Right forelimb (tissue), 1 donor: ENCODE measurements at regions not wholly inside any gene's neighbourhood (a gene's known extent, or its start where the extent isn't known, plus 50 kb on each side); places are given as distances from the start of the nearest gene placed in this dataset.
A peak's percentile ranks its signal among the peaks of the same experiment; 100 is the strongest.
"Not testable (repeated sequence)": the region's sequence is repeated elsewhere in the genome, so short reads cannot be mapped to it uniquely, and the experiment has no call there.

Experiments used
- DNase-seq: peaks from one replicate; pipeline ENCODE4 v3.0.0-alpha.2; 2018

- peak; percentile 32 for DNase-seq
Measured at GRCh38 chr10:124324451-124324850, 94.3 kb downstream of the OAT start.

GRCh38 chr10:124323806-124324205, 94.9 kb downstream of the OAT start:
- peak; percentile 31 for DNase-seq

- peak; percentile 41 for DNase-seq
Measured at GRCh38 chr10:124323111-124323725, 95.5 kb downstream of the OAT start.

- peak; percentile 30 for DNase-seq
Measured at GRCh38 chr10:124322191-124322980, 96.3 kb downstream of the OAT start.

GRCh38 chr10:124321433-124322089, 97.2 kb downstream of the OAT start:
- DNase-seq, result peak; percentile 23

GRCh38 chr10:124320778-124321432, 97.8 kb downstream of the OAT start:
- peak; percentile 35 for DNase-seq

GRCh38 chr10:124319926-124320391, 98.8 kb downstream of the OAT start:
- DNase-seq, result peak; percentile 33

- DNase-seq, result not testable (repeated sequence)
Measured at GRCh38 chr10:124319520-124319919, 99.2 kb downstream of the OAT start.

GRCh38 chr10:124318811-124319210, 99.9 kb downstream of the OAT start:
- DNase-seq, result peak; percentile 11

- DNase-seq, result no peak
Measured at GRCh38 chr10:124318076-124318475, 100.6 kb downstream of the OAT start.

GRCh38 chr10:124316326-124316725, 102.4 kb downstream of the OAT start:
- DNase-seq, result peak; percentile 18

- peak; percentile 28 for DNase-seq
Measured at GRCh38 chr10:124315591-124316270, 103.0 kb downstream of the OAT start.

- DNase-seq, result peak; percentile 26
Measured at GRCh38 chr10:124313374-124313773, 105.3 kb downstream of the OAT start.

GRCh38 chr10:124308811-124309210, 109.9 kb downstream of the OAT start:
- DNase-seq, result peak; percentile 19

GRCh38 chr10:124308056-124308645, 110.6 kb downstream of the OAT start:
- DNase-seq, result peak; percentile 37

GRCh38 chr10:124307591-124307990, 111.1 kb downstream of the OAT start:
- DNase-seq, result peak; percentile 46

- no peak for DNase-seq
Measured at GRCh38 chr10:124306922-124307371, 111.8 kb downstream of the OAT start.

- no peak for DNase-seq
Measured at GRCh38 chr10:124306520-124306919, 112.2 kb downstream of the OAT start.

- no peak for DNase-seq
Measured at GRCh38 chr10:124305984-124306383, 112.7 kb downstream of the OAT start.

GRCh38 chr10:124305131-124305530, 113.6 kb downstream of the OAT start:
- DNase-seq, result no peak

- DNase-seq, result peak; percentile 9
Measured at GRCh38 chr10:124303662-124304418, 114.9 kb downstream of the OAT start.
